Stimulated activated naive CD4-positive, alpha-beta T cell treated with Interleukin-2 at 50 U/mL for 16 hours (primary cell): ENCODE measurements at regions not wholly inside any gene's neighbourhood (a gene's known extent, or its start where the extent isn't known, plus 50 kb on each side); places are given as distances from the start of the nearest gene placed in this dataset.

ENCODE experiments used
- DNase-seq: peaks from one replicate; lab custom pipeline; 2025; lab: John Stamatoyannopoulos, UW

GRCh38 chr20:23205611-23206041 lies 119.5 kb upstream of the CD93 start:
- DNase-seq, result no peak

DNA sequence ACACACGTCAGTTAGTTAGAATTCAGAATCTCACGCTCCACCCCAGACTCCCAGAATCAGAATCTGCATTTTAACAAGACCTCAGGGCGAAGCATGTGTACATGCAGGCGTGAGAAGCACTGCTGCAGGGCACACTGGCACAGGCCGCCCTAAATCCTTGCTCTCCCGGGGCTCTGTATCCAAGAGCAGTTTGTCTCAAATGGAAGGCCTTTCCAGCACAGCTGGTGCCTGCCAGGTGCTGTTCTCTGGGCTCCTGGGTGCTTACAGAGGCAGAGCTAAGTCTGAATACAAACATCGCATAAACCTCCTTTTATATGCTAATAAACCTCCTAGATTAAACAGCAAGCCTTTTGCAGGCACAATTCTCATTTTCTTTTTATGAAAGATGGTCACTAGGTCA lies 119.1 kb upstream of the CD93 start:
- DNase-seq, result no peak

DNA sequence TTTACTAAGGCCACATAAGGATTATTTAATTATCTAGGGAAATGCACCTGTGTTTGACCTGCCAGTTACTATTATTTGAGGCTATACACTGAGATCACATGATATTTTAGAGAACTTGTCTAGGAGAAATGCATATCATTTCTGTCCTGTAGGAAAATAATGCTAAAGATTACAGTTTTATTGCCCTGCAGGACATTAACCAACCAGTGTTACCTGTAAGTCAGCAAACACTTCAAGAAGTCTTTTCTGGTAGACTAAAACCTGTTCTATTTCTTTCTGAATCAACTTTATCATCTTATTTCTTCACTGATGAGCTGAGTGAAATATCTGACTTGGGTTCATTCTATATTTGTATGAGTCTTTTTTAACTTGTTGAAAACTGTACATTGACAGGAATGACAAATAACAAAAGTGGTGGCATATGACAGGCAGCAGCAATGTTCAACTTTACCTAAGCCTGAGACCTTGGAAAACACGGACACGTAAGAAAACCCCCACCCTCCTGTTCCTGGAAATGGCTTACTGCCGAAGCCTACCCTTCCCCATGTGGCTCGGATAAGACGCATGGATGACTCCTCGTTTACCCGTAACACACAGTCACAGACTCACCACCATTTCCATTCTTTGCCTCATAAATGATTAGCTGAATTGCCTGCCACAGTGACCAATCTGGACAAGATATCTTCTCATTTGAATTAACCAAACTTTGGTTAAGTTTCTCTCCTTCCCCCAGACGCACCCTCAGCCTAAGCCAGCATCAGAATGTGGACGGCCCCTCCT lies 118.0 kb upstream of the CD93 start:
- DNase-seq, result no peak

DNA sequence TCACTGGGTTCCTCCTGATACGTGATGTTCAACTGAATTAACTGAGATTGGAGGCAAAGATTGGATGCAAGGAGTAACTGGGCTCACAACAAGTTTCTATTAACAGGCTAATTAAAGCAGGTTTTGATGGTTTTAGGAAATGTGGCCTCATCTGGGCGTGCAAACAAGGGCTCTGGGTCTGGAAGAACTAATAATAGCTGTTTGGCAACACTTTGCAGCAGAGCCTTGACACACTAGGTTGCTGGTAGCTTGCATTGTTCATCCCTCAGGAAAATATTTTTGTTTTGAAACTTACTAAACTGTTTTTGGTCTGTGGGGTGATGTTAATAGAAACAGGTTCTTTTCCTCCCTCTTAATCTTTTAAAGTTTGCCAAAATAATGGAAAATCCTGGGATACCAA lies 117.2 kb upstream of the CD93 start:
- no peak for DNase-seq

GRCh38 chr20:23201658-23202057 lies 115.5 kb upstream of the CD93 start:
- no peak for DNase-seq

DNA sequence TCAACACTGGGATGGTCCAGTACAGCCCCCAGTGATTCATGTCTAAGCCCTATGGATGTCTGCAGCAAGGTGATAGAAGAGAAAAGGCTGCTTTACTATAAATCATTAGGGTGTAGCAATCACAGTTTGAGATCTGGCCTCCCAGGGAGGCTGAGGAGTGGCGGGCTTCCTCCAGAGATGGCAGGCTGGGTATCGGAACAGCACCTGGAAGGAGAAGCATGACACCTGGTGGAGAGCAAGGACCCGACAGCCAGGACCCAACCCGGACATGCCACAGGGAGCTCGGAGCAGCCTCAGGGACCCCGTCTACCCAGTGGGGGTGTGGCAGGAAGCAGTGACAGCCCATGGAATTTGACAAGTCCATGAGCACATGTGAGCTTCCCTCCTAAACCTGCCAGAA lies 114.8 kb upstream of the CD93 start:
- DNase-seq, result no peak

DNA sequence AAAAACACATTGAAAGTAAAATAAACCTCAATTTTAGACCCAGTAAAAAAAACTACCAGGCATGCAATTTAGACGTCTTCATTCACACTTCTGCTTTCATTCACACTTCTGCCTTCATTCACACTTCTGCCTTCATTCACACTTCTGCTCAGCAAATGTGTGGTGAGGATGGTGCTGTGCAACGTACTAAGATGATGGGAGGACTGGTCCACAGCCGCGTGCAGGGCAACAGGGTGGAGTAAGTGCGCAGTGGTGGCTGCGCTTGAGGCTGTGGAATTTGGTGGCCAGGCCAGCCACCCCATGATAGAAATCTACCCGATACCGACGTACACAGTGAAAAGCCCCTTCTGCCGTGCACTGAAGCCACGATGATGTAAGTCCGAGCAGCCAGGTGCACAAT lies 114.3 kb upstream of the CD93 start:
- DNase-seq, result no peak

DNA sequence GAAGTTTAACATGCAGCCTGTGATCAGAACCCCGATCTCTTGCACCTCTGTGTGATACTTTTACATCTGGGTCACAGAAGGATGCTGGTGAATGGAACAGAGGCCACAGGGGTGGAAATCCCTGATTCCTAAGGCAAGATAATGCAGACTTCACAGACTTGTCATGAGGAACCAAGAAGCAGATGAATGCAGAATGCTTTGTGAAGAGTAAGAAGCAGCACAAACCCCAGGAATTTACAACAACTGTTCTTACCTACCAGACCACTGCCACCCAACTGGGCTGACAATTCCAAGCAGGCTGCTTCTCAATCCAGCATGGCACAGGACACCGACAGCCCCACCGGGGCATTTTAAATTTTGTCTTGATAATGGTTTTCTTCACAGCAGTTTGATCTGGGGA lies 113.2 kb upstream of the CD93 start:
- no peak for DNase-seq

DNA sequence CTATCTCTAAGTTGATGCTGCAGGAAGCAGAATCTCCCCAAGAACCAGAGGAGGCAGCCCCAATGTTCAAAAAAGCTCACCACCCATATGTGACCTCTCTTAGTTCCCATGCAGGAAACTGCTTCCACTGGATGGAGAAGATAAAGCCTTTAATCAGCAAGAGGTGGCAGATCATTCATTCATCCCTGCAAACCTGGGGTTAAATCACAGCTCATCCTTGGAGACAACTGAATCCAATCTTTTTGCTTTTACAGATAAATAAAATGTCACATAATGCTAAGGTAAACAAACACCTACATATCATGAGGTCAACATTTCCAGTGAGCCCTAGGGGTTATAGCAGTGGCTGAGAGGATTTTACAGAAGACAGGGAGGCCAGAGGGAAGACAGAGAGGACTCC lies 112.7 kb upstream of the CD93 start:
- no peak for DNase-seq

DNA sequence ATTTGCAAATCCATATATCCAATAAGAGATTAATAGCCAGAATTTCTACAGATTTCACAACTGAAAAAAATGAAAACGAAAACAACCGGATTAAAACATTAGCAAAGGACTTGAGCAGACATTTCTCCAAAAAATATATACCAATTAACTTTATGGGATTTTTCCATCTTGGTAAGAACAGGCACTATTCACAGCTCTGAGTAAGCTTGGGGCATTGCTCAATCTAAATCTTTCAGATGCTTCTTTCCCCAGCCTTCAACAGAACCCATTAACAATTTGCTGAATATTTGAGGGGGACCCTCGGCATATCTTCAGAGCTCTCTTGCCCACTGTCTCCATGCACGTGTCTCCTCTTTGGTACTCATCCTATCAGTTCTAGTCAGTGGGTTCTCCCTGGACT lies 111.7 kb upstream of the CD93 start:
- no peak for DNase-seq

GRCh38 chr20:23195636-23196035 lies 109.5 kb upstream of the CD93 start:
- DNase-seq, result no peak

GRCh38 chr20:23193801-23194384 lies 107.8 kb upstream of the CD93 start:
- DNase-seq, result no peak

GRCh38 chr20:23192469-23192868 lies 106.3 kb upstream of the CD93 start:
- no peak for DNase-seq

DNA sequence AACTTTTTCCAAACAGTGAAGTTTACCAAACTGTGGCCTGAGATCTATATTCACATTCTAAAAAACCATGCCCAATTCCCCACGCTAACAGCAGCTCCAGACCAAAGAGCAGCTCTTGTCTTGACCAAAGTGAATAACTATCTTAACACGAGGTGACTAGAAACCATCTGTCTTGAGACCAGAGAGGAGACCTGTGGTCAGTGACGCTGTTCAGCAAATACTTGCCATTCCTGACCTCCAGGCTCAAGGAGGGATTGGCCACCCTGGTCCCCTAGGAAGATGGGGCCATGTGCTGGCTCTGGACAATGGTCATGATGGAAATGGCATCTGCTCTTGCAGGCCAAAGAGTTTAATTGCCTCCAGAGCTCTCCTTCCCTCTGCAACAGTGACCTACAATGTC lies 104.4 kb upstream of the CD93 start:
- no peak for DNase-seq

DNA sequence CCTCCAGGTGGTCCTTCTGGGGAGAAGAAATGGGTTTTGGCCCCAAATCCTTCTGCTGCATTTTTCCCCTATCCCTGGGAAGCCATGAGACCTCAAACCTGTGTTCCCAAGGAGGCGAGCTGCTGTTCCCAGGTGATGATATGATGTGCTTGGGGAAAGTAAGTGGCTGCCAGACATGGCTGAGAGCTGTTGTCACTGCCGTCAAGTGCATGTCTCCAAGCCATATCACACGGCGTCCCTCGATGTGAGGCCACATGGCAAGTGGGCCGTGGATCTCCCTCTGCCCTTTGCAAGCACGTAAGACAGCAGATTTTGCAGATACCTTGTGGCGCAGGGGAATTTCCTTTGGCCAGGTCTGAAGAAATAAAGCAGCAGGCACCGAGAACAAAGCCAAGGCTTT lies 103.7 kb upstream of the CD93 start:
- no peak for DNase-seq

DNA sequence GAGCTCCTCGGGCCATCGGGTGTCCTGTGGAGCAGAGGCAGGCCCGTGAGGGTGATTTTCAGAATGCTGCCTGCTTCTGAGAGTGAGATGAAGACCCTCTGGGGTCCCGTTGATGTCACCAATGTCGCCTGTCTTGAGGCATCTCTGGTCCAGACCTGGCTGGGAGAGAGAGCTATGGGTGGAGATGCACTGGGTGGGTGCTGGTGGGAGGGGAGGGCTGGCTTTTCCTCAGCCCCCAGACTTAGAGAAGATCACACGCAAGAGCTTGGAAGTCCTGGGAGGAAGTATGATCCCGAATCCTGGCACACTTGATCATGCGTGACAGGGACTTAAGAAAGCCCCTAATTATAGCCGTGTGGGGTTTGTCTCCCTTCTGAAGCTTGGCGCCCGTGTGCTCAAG lies 103.2 kb upstream of the CD93 start:
- DNase-seq, result no peak

- no peak for DNase-seq
Measured at GRCh38 chr20:23188377-23189169, 102.4 kb upstream of the CD93 start.

DNA sequence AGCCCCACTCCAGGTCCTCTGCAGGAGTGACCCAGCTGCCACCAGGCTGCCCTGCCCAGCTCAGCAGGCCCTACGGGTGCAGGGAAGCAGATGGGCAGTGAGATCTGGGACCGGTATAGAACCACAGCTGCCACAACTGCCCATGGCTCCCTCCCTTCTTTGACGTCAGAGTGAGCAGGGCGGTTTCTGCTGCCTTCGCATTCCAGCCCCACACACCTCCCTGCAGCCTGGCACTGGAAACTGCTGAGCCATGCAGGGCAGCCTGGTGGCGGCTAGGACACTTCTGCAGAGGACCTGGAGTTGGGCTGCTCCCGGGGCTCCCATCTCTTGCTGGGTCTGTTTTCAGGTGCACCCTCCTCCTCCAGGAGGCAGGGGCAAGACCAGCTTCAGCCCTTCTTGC lies 101.6 kb upstream of the CD93 start:
- no peak for DNase-seq

DNA sequence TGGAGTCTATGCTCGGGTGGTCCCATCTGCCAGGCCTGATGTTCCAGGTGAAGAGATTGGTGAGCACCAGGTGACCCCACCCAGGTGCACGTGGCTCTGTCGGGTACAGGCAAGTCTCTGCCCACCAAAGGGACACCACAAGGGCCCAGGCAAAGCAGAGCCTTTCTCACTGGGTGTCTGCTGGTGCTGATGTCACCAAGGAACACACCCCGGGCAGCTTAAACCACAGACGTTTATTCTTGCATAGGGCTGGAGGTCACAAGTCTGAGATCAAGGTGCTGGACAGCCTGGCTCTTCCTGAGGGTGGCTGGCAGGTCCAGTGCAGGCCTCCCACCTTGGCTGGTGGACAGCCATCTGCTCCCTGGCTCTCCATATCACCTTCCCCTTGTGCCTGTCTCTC lies 100.7 kb upstream of the CD93 start:
- DNase-seq, result no peak

DNA sequence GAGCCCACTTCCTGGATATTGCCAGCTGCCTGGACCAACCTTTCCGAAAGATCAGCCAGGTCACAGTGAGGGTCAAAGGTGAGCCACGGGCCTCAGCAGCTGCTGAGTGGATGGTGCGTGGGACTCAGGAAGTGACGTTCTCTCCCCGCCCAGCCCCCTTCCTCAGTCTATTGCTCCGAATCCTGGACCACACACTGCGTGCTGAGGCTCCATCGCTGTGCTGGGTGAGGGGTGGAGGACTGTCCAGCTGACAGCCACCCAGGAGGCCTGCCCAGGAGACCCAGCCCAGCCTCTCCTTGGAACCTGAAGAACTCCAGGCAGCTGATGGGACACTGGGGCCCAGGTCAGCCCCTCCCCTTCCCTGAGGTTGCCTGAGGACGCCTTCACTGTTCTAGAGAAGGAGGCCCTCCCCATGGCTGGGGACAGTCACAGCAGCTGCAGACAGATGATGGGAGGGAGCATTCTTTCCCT lies 94.4 kb upstream of the CD93 start:
- DNase-seq, result no peak

GRCh38 chr20:23179766-23180403 lies 93.8 kb upstream of the CD93 start:
- no peak for DNase-seq

GRCh38 chr20:23178806-23179205 lies 92.7 kb upstream of the CD93 start:
- no peak for DNase-seq

DNA sequence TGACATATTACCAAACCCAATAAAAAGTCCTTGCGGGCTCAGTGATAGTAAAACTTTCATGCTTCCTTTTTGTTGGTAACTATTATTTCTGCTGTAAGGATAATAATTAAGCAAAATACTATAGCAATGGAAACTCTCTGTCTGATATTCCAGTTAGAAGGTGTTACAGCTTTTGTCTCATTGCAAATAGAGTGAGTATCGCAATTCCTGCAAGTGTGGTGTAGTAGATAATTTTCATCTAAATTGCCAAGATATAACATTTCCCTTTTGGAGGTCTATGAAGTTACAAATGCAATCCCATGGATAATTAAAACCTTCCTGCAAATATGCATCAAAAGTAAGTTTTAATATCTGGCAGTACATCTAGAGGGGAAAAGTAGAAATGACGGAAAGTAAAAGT lies 88.7 kb upstream of the CD93 start:
- no peak for DNase-seq
